Kidney (tissue), 13 donors: ENCODE measurements at regions not wholly inside any gene's neighbourhood (a gene's known extent, or its start where the extent isn't known, plus 50 kb on each side); places are given as distances from the start of the nearest gene placed in this dataset.

Experiments
- DNase-seq, 5 donors: peaks; one replicate each; pipeline ENCODE4 v3.0.0-alpha.2; 2013 to 2020
- FAIRE-seq: peaks from 2 replicates; lab custom pipeline; 2012; peaks lifted over from hg19 to GRCh38; lab: Jason Lieb, UNC
- H3K27ac ChIP-seq, 2 donors: one replicate each; pipeline ENCODE4 v1.7.0; 2013; ENCODE audit warnings: low read depth in 2 of 2, low read length in 2 of 2, inconsistent platforms in 1 of 2
- H3K27me3 ChIP-seq: one replicate; pipeline ENCODE4 v1.7.1; 2013; ENCODE audit warnings: low read length, inconsistent platforms; ENCODE audit not compliant: control insufficient read depth, insufficient read depth
- H3K36me3 ChIP-seq, 3 donors: one replicate each; pipeline versions ENCODE4 v1.7.0 to v1.7.1; 2013; ENCODE audit warnings: low read length in 3 of 3, control low read depth in 1 of 3, inconsistent platforms in 1 of 3; ENCODE audit not compliant: insufficient read depth in 3 of 3, control insufficient read depth in 2 of 3
- H3K4me1 ChIP-seq, 3 donors: one replicate each; pipeline versions ENCODE4 v1.7.0 to v1.7.1; 2013; ENCODE audit warnings: low read length in 3 of 3, inconsistent platforms in 1 of 3, low read depth in 1 of 3; ENCODE audit not compliant: control insufficient read depth in 2 of 3, insufficient read depth in 2 of 3
- H3K4me3 ChIP-seq, 3 donors: one replicate each; pipeline versions ENCODE4 v1.7.0 to v1.8.1; 2013; ENCODE audit warnings: low read length in 3 of 3, control low read depth in 1 of 3, inconsistent platforms in 1 of 3
- H3K9ac ChIP-seq, 3 donors: one replicate each; pipeline versions ENCODE4 v1.7.0 to v1.7.1; 2013; ENCODE audit warnings: low read length in 3 of 3, control low read depth in 1 of 3, inconsistent platforms in 1 of 3
- H3K9me3 ChIP-seq, 3 donors: one replicate each; pipeline versions ENCODE4 v1.7.0 to v1.7.1; 2013; ENCODE audit warnings: low read length in 3 of 3, control low read depth in 1 of 3, inconsistent platforms in 1 of 3; ENCODE audit not compliant: control insufficient read depth in 2 of 3, insufficient read depth in 1 of 3
- CTCF ChIP-seq: IDR thresholded peaks from 3 replicates; pipeline ENCODE4 v1.5.1; 2012; ENCODE audit warnings: mild to moderate bottlenecking, moderate library complexity, borderline replicate concordance; ENCODE audit not compliant: insufficient read depth; ENCODE audit errors: extremely low read depth
- intact Hi-C: fragments of 100-400 bp; cut with DNase I; formaldehyde crosslinking; loops from one replicate; pipeline ENCODE4 v1.11.1; 2022
- donor health status: control.
- donor health status: control.
- donor health status: control.
- donor health status: control.
- donor health status: control.
- donor health status: DM: yes; HTN: yes; CAD: no.
- donor health status: Normal renal cell carcinoma (clear cell type).

- Histone ChIP-seq H3K4me3 (no peak overlapping the region), H3K27ac (no peak overlapping the region), H3K36me3 (no peaks in the 10 kb centered on the region), H3K9ac (no peak overlapping the region), H3K4me1 (peaks cover 0 to 5% (median 0%) of the 10 kb centered on the region in 3 donors), H3K9me3 (no peaks in the 10 kb centered on the region), H3K27me3 (no peaks in the 10 kb centered on the region)
- FAIRE-seq (no peak), DNase-seq (no peak)
- no peak for TF ChIP-seq CTCF
- intact Hi-C loops, result no loop called here
Observed at GRCh38 chr16:9655051-9655450, 527.2 kb downstream of the GRIN2A start.

DNA sequence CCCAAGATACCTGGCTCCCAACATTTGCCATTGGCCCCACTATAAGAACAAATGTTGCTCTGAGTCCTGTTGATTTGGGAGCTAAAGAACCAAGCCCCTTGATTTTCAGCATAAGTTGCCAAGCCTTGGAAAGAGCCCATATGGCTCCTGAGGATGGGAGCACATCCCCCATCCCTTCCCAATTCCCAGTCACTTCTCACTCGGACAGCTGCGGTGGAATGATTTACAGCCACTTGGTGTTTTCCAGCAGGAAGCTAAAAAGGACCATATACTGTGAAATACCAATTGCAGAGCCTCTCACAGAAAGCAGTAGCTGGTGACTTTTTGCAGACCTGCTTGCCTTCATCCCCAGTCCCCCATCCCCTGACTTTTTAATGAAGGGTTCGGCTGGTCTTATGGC lies 524.6 kb downstream of the GRIN2A start:
- H3K4me3 ChIP-seq, result no peak overlapping the region
- no peaks in the 10 kb centered on the region for H3K4me1 ChIP-seq
- FAIRE-seq (no peak), DNase-seq (peak in 3 of 5 donors; percentile 42 to 57 (median 53))
- intact Hi-C loops, result no loop called here
- TF ChIP-seq CTCF, result no peak
- no peaks in the 10 kb centered on the region for H3K27me3 ChIP-seq
- H3K36me3 ChIP-seq, result no peaks in the 10 kb centered on the region
- H3K27ac ChIP-seq, result no peak overlapping the region
- H3K9ac ChIP-seq, result no peak overlapping the region
- no peaks in the 10 kb centered on the region for H3K9me3 ChIP-seq

DNA sequence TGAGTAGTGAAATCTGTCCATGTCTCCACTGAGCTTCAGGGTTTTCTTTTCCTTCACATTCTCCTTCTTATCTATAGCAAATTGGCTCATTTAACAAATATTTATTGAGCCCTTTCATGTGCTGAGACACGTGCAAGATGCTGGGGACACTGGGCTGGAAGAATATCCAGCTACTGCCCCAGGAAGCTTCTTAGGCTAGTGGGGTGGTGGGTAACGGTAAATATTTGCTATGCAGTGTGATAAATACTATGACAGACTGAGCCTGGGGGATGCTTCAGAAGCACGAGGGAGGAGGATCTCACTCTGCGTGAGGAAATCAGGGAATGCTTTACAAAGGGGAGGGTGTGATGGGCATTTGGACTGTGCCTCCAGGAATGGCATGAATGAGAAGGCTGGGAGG lies 524.1 kb downstream of the GRIN2A start:
- no peaks in the 10 kb centered on the region for H3K9me3 ChIP-seq
- H3K4me1 ChIP-seq, result no peaks in the 10 kb centered on the region
- no peaks in the 10 kb centered on the region for H3K36me3 ChIP-seq
- no peaks in the 10 kb centered on the region for H3K27me3 ChIP-seq
- FAIRE-seq, result no peak
- no peak overlapping the region for H3K4me3 ChIP-seq
- no peak for TF ChIP-seq CTCF
- no peak overlapping the region for H3K27ac ChIP-seq
- no peak overlapping the region for H3K9ac ChIP-seq
- DNase-seq, result no peak
- intact Hi-C loops, result no loop called here

DNA sequence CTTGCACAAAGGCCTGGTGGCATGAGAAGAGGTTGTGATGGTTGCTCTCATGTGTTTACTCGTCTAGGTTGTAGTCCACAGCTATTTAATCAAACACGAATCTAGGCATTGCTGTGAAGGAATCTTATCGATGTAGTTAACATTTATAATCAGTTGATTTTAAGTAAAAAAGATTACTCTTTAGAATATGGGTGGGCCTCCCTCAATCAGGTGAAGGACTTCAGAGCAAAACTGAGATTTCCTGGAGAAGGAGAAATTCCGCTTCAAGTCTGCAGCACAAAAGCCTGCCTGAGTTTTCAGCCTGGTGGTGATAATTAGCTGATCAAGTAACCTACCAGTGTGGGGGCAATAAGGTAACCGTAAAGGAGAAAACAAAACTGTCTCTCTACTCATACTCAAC lies 523.6 kb downstream of the GRIN2A start:
- DNase-seq, result no peak
- no peak for FAIRE-seq
- intact Hi-C loops, result no loop called here
- TF ChIP-seq CTCF, result no peak
- Histone ChIP-seq H3K36me3 (no peaks in the 10 kb centered on the region), H3K4me1 (no peaks in the 10 kb centered on the region), H3K9me3 (no peaks in the 10 kb centered on the region), H3K27me3 (no peaks in the 10 kb centered on the region), H3K9ac (no peak overlapping the region), H3K4me3 (no peak overlapping the region), H3K27ac (no peak overlapping the region)
